HG02970 (cell line): ENCODE measurements at regions not wholly inside any gene's neighbourhood (a gene's known extent, or its start where the extent isn't known, plus 50 kb on each side); places are given as distances from the start of the nearest gene placed in this dataset.
"Not testable (repeated sequence)": the region's sequence is repeated elsewhere in the genome, so short reads cannot be mapped to it uniquely, and the experiment has no call there.

Experiments used
- ATAC-seq: cut with Tn5 transposase; IDR thresholded peaks from one replicate; pipeline ENCODE4 v1.9.1; 2021; ENCODE audit warnings: mild to moderate bottlenecking, moderate library complexity, moderate number of reproducible peaks; ENCODE audit not compliant: unreplicated experiment, low FRiP score

DNA sequence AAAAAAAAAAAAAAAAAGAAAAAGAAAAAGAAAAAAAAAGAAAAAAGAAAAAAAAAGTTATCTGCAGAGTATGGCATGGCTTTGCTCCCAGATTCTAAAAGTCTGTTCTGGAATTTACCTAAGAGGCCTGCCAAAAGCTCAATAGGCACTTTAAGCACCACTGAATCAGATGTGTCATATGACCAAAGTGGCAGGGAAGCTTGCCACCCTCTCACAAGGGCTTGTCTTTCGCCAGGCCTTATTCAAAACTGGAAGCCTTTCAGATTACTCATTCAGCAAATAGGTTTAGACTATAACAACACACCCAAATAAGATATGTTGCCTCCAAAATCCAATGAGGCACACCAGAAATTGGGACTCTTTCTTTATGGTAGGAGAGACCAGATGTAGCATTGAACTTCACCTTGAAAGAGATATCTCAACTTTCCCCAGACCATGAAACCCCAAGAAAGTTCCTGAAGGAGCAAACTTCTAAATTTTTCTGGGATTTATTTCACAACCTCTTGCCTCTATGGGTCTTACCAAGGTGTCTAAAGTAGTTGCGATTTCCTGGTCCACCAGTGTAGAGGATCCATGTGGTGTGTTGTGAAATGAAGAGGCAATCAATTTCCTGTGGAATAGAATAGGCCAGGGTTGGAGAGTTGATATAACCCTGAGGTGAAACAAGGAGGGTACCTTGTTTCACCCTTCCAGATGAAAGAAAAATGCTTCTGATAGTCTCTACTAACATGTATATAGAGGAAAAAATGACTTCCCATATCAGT is 218.8 kb downstream of the DAD1 start:
- no peak for ATAC-seq

DNA sequence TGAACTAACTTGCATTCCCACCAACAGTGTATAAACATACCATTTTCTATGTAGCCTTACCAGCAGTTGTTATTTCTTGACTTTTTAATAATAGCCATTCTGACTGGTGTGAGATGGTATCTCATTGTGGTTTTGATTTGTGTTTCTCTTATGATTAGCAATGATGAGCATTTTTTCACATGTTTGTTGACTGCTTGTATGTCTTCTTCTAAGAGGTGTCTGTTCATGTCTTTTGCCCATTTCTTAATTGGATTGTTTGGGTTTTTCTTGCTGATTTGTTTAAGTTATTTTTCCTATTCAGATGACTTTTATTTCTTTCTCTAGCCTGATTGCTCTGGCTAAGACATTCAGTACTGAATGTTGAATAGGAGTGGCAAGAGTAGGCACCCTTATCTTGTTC is 230.3 kb downstream of the DAD1 start:
- no peak for ATAC-seq

DNA sequence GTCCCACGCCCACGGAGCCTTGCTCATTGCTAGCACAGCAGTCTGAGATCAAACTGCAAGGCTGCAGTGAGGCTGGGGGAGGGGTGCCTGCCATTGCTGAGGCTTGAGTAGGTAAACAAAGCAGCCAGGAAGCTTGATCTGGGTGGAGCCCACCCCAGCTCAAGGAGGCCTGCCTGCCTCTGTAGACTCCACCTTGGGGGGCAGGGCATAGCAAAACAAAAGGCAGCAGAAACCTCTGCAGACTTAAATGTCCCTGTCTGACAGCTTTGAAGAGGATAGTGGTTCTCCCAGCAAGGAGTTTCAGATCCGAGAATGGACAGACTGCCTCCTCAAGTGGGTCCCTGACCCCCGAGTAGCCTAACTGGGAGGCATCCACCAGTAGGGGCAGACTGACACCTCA is 239.7 kb downstream of the DAD1 start:
- ATAC-seq, result not testable (repeated sequence)

DNA sequence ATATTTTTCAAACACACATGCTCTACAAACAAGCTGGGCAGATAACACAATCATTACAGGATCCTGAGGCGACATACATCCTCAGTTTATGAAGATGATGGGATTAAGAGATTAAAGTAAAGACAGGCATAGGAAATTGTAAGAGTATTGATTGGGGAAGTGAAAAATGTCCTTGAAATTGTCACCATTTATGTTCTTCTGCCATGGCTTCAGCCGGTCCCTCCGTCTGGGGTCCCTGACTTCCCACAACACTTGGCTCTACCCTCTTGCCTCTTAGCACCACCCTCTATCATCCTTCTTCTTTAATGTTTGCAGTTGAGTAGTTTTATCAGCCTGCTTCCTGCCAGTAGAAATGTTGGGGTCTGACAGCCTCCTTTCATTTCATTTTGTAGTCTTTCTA is 244.4 kb downstream of the DAD1 start:
- ATAC-seq, result no peak

DNA sequence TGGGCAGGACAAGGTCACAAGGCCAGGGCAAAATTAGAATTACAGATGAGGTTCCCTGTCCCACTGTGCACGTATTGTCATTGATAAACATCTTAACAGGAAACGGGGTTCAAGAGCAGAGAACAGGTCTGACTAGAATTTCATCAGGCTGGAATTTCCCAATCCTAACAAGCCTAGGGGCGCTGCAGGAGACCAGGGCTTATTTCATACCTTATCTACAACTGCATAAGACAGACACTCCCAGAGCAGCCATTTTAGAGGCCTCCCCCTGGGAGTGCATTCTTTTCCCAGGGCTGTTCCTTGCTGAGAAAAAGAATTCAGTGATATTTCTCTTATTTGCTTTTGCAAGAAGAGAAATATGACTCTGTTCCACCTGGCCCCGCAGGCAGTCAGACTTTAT is 244.8 kb downstream of the DAD1 start:
- not testable (repeated sequence) for ATAC-seq

DNA sequence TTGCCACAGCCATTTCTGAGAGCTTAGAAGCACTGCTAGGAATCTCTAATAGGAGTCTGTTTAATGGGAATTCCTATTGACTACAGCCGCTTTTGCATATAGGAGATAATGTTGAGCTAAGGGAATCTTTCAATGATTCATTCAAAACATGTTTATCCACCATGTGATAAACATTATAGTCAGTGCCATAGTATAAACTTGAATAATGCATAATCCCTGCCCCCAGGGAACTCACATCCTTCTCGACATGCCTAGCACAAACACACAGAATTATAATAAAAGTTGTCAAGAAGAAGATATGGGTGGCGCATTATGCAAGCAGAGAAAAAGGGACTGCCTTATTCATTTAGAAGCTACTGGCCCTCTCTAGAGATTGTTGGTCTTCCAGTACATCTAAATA is 248.0 kb downstream of the DAD1 start:
- ATAC-seq, result no peak

DNA sequence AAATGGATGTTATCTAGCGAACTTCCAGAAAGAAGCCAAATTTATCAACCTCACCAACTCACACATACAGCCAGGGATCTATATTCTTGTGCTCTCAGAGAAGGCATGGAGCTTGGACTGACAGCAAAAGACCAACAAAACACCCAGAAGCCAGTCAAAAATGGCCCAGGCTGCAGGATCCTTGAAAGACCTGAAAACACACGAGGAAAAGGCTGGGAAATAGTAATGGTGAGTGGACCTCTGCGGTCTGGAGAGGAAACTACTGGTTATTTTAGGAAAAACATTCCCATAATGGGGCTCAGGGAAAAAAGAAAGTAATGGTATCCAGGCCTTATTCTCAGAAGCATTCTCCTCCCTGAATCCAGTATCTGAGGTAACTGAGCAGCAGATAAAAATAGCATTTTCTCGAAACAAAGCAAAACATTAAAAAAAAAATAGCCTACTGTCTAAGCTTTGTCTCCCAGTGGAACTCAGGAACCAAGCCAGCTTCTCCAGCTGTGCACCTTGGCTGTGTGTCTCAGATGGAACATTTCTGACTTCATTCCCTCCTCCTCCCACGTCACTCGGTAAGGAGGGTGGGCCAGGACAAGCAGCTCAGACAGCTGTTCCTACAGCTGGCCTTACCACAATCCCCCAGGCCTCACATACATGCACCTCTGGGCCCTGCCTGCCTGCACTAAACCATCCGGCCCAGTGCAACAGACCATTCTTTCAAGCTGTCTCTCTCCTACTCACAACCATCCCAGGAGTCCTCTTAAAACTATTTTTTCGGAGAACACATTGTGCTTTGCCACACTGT is 249.9 kb downstream of the DAD1 start:
- ATAC-seq, result no peak

DNA sequence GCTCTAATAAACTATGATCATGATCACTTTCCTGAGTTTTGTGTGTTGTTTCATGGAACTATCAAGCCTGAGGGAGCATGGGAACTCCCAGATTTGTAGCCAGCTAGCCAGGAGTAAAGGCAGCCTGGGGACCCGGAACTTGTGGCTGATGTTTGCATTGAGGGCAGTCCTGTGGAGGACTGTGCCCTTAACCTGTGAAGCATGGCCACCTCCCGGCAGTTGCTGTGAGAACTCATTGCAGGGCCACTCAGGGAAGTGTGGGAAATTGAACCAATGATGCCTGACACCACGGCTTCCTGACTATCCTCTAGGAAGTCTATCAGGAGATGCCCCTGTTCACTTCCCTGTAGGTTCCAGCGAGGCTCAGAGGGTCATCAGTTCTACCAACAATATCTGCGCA is 250.6 kb downstream of the DAD1 start:
- no peak for ATAC-seq

DNA sequence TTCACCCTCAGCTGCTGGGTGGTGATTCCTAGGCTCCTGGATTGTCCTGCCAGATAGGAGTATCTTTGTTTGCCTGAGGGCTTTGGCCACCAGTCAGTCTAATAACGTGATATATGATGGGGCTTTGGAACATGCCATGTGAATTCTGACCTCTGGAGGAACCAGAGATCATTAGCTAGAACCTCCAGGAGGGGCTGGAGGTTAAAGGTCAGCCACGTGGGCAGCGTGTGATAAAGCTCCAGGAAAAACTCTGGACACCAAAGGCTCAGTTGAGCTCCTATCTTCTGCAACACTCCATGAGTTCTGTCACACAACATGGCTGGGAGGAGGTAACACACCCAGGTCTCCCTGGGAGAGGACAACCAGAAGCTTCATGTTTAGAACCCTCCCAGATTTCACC is 251.1 kb downstream of the DAD1 start:
- no peak for ATAC-seq

DNA sequence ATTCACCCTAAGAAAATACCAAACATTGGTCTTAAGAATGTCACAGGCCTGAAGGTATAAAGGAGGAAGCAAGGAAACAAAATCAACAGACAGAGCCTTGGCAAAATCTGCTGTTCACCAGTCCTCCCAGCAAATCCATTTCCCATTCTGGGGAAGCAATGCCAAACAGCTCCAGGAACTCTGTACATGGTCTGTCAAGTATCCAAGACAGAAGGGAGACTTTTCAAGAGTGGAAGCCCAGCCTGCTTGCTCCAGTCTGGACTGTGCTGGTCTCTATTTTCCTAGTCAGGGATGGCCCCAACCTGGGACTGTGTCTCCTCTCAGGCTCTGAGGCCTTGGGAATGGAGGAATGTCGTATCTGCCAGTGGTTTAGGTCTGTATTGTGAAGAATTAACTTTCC is 251.5 kb downstream of the DAD1 start:
- ATAC-seq, result no peak

DNA sequence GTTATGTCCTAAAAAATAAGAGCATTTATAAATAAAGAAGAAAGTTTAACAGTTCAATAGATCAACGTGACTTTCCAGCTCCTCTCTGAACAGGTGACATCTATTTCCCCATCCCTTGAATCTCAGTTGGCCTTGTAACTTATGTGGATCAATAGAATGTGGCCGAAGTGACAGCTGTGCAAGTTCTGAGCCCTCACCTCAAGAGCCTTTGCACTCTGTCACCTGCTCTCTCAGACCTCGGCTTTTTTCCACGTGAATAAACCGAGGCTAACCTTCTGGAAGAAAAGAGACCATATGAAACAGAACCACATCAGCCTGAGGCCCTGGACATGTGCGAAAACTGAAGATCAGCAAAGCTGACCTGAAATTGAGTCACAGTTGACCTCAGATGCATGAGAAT is 253.0 kb downstream of the DAD1 start:
- no peak for ATAC-seq

DNA sequence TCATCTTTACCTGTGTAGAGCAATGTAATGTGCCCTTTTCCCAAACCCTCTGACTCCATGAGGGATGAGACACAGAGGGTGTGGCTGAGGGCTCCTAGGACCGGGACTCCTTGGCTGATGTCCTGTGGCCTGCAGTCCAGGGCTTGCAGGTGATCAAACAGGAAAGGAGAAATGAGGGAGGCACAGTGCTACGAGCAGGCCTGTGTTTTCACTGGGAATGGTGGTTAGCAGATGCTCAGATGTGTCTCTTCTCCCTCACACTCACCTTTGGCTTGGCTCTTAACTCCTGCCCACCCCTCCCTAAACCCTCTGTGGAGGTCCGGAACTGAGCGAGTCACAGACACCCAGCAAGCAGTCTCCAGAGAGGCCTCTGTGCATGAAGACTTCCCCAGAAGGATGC is 254.4 kb downstream of the DAD1 start:
- no peak for ATAC-seq

DNA sequence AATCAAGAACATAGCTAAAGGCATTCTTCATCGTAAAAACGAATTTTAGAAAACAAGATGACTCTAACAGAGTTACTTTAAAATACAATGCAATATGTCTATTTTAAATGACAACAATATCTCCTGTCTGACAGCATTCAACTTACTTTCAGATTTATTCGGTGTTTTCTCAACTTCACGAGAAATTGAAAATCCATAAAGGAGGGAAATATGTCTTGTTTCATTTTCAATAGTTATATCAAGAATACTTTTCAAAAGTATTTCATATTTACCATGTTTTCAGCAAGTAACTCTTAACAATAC is 254.8 kb downstream of the DAD1 start:
- ATAC-seq, result no peak

DNA sequence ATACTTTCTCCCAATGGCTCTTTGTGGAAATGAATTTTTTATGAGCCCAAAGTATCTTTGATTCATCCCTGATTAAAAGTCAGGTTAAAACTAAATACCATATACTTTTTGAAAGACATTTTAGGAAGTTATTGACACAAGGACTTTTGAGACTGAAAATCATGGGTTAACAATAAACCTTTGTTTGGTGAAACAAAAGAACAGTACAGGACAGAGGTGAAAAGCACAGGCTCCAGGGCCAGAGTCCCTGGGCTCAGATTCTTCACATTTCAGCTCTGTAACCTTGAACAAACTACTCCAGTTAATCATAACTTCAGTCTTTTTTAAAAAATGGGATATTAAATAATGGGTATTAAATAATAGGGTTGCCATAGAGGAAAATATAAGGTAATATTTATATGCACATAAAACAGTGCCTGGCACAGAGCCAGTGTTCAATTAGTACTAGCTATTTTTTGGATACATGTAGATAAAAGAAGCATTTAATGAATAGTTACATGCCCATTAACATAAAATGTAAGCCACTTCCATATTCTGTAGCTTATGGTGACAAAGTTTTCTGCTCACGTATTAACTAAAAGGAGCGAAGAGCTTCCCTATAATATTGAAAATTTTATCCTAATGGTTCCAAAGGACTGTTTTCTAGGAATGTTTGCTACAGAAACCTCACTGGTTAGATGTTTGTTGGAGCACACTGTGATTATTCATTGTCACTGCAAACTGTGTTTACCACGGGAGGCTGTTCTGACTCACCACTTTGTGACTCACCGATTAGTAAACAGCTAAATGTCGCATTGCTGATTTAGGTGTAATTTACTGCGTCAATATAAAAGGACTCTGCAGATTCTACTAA is 255.4 kb downstream of the DAD1 start:
- no peak for ATAC-seq

DNA sequence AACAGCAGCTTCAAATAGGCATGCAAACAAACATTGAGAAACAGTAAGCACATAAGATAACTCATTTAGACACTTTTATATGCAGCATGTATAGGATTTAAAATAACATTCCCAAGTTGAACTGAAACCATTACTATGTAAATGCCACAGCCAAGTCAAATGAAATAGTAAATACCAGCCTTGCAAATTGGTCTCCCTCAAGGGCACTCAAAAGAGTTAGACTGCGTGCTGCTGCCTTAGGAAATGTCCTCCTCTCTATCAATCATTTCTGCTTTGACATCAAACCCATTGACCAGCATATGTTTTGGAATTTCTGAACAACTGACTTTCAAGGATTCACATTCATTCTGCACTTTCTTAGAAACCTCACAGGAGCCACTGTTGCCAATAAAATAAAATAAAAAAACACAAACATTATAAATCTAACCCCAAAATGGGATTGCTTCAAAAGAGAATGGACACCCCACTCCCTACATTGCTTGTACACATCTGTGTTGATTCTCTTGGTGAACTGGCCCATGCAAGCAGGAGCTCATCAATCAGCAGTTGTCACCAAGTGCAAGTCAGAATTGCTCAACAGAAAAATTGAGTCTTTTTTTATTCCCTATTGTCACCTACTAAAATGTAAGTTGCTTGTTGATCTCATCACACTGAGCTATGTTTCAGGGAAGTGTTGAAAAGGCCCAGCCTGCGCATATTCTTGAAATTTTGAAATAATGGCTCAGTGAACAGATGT is 256.2 kb downstream of the DAD1 start:
- no peak for ATAC-seq

DNA sequence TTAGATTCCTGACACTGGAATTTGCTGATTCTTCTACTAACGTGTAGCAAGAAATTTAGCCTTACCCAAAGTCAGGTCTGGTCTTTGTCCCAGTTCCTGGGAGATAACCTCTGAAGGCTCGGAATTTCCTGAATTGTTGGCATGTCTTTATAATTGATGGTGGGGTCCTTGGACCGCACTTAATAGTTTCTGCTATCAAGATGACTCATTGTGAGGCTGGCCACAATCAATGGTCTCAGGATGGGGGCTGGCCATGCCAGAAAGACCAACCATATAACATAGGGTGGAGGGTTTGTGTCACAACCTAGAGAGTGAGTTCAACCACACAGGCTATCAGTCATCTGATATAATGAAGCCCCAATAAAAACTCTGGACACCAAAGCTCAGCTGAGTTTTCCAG is 259.7 kb downstream of the DAD1 start:
- ATAC-seq, result no peak

DNA sequence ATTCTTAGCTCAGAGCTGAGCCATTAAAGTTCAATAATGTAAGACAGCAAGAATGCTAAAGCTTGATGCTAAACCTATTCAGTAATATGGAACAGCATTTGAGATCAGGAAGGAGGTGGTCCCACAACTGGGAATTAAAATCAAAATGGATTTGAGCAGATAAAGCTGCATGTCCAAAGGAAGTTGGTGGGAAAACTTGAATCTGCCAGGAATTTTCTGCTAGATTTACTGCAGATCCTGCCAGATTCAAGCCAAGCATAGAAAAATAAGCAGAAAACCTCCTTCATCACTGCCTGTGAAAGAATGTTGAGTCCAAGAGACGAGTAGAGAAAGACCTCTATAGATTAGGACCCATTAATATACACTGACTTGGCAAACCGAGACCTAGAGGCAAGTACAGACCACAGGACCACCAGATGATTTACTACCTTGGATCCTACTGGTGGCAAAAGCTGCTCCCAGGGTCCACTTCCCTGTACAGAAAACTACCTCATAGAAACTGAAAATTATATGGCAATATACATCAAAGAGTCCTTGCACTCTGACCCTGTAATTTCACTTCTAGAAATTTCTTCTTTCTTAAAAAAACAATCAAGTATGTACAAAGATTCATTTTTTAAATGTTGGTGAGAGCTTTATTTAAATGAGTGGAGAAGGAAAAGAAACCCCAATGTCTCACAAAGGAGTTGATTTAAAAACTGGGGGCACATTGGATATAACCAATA is 263.2 kb downstream of the DAD1 start:
- ATAC-seq, result no peak

DNA sequence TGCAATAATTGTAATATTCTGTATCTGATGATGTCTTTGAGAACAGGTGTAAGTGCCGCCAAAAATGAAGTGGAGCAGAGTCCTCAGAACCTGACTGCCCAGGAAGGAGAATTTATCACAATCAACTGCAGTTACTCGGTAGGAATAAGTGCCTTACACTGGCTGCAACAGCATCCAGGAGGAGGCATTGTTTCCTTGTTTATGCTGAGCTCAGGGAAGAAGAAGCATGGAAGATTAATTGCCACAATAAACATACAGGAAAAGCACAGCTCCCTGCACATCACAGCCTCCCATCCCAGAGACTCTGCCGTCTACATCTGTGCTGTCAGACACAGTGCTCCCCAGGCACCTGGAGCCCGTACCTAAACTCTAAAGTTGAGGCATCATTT is 268.7 kb downstream of the DAD1 start:
- no peak for ATAC-seq

DNA sequence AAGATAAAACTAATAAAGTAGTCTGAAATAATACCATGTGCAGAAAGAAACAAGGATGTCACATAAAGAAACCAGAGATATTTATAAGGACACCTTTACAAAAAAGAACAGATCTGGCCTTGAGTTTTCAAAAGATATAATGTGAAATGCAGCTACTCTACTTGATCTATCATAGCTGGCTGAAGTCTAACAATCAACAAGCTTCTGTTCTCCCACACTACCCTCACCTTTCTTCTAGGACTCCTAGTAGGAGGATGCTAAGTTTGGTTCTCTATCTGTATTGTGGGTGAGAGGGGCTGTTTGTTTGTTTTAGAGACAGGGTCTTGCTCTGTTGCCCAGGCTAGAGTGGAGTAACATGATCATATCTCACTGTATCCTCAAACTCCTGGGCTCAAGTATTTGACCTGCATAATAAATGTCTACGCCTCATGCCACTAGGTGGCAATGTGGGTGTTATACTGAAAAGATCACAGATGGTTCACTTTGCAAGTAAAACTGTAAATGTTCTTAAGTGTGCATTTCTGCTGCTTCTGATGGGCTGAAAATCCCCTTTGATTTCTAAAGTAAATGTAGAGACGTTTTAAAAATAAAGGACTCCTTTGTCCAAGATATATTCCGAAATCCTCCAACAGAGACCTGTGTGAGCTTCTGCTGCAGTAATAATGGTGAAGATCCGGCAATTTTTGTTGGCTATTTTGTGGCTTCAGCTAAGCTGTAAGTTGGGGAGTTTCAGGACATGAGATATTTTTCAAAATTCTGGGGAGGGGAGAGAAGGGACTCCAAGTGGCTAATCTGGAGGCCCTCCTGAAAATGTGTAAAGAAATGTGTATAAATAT is 269.3 kb downstream of the DAD1 start:
- no peak for ATAC-seq
